ENCODE measurements at regions not wholly inside any gene's neighbourhood (a gene's known extent, or its start where the extent isn't known, plus 50 kb on each side); places are given as distances from the start of the nearest gene placed in this dataset.

- H4K20me1 ChIP-seq (replicated peaks; ENCODE audit: control insufficient read depth, extremely low read depth, insufficient read depth, low read length) = no peaks in the 10 kb centered on the region
- no peak overlapping the region for H3K27ac ChIP-seq (ENCODE audit: insufficient read depth, low read depth, low read length)
- no peak for DNase-seq (ENCODE audit: low read depth, low spot score)
- H3K4me2 ChIP-seq (ENCODE audit: insufficient read depth, low read length) = no peak overlapping the region
- no peak overlapping the region for H2AFZ ChIP-seq (ENCODE audit: low read depth, low read length)
- peaks cover 3% of the 10 kb centered on the region for H3K4me1 ChIP-seq (ENCODE audit: control insufficient read depth, extremely low read depth, insufficient read depth, low read length)
- peaks cover 5 to 7% of the 10 kb centered on the region in 2 experiments for H3K27me3 ChIP-seq (ENCODE audit: control insufficient read depth in 2 of 2, insufficient read depth in 2 of 2, low read length in 2 of 2)
- H3K79me2 ChIP-seq (ENCODE audit: control insufficient read depth, insufficient read depth, low read length) = no peaks in the 10 kb centered on the region
- no peak overlapping the region for H3K9ac ChIP-seq (replicated peaks; ENCODE audit: extremely low read depth, insufficient read depth, low read length)
- no peak overlapping the region for H3K4me3 ChIP-seq (replicated peaks in 1 of 3; ENCODE audit: insufficient read depth in 1 of 3, low read depth in 1 of 3, low read length in 3 of 3)
- CTCF ChIA-PET = interaction anchor here (1.4 kb wide), 1 partner anchor 17 kb away, joined by 3 read pairs; no protein-coding TSS in a partner anchor
- intact Hi-C loops (cut with micrococcal nuclease) = no loop called here
- no peak for FAIRE-seq
- no peaks in the 10 kb centered on the region for H3K9me3 ChIP-seq (replicated peaks; ENCODE audit: control insufficient read depth, insufficient read depth, low read length)
- no peaks in the 10 kb centered on the region for H3K9me1 ChIP-seq (replicated peaks; ENCODE audit: control insufficient read depth, extremely low read depth, insufficient read depth, low read length)
- no peaks in the 10 kb centered on the region for H3K36me3 ChIP-seq (ENCODE audit: control insufficient read depth in 2 of 2, extremely low read depth in 1 of 2, insufficient read depth in 2 of 2, low read length in 2 of 2)
- POLR2A ChIA-PET = no interaction called here
- dilution Hi-C loops (cut with MboI; ENCODE audit: extremely low pct_ligation_motif_present, low sequenced_read_pairs) = no loop called here
- TF ChIP-seq POLR2A (IDR thresholded peaks at IDR 0.05; ENCODE audit: low read depth, low read length) (no peak), MYC (IDR thresholded peaks at IDR 0.05; ENCODE audit: low read depth, low read length) (no peak), MAX (IDR thresholded peaks at IDR 0.05; ENCODE audit: insufficient read depth, insufficient read length) (no peak), POLR2AphosphoS5 (IDR thresholded peaks at IDR 0.05; ENCODE audit: insufficient read depth, low read depth, low read length) (no peak), CTCF (IDR thresholded peaks at IDR 0.05; ENCODE audit: extremely low read depth in 1 of 2, insufficient read depth in 1 of 2, low read depth in 1 of 2, low read length in 2 of 2) (no peak), JUN (IDR thresholded peaks at IDR 0.05; ENCODE audit: borderline replicate concordance, insufficient read depth, insufficient read length, low read depth) (no peak), GATA2 (IDR thresholded peaks at IDR 0.05; ENCODE audit: insufficient read depth, insufficient read length, low read depth, low read length) (no peak), EZH2 (IDR thresholded peaks at IDR 0.05; ENCODE audit: borderline replicate concordance, low read depth, low read length, severe bottlenecking) (no peak), FOS (IDR thresholded peaks at IDR 0.05; ENCODE audit: borderline replicate concordance, insufficient read depth, low read length) (no peak)
- BruUV-seq (replicated peaks) = no TSS peak
Measured at GRCh38 chr11:13221722-13222121, 55.9 kb upstream of the BMAL1 start.

Data from endothelial cell of umbilical vein (primary cell).